ENCODE measurements at regions not wholly inside any gene's neighbourhood (a gene's known extent, or its start where the extent isn't known, plus 50 kb on each side); places are given as distances from the start of the nearest gene placed in this dataset.
"Not testable (repeated sequence)": the region's sequence is repeated elsewhere in the genome, so short reads cannot be mapped to it uniquely, and the experiment has no call there.

GRCh38 chr16:22662958-22663357 lies 151.0 kb upstream of the HS3ST2 start:
- H3K27me3 ChIP-seq (ENCODE audit: control insufficient read depth in 1 of 2, insufficient read depth in 1 of 2, low read length in 2 of 2) = peaks cover 16 to 64% of the 10 kb centered on the region in 2 experiments
- H3K9ac ChIP-seq (ENCODE audit: low read length); H4K91ac ChIP-seq (ENCODE audit: low read length); H2BK12ac ChIP-seq (ENCODE audit: low read length in 2 of 2); H2BK15ac ChIP-seq (ENCODE audit: low read depth, poor library complexity, severe bottlenecking); H3K4me1 ChIP-seq (ENCODE audit: control insufficient read depth, insufficient read depth, low read depth, low read length); H3K4me2 ChIP-seq (ENCODE audit: low read length, poor library complexity, severe bottlenecking); H3K18ac ChIP-seq (ENCODE audit: low read depth in 1 of 2, low read length in 2 of 2); H2AK5ac ChIP-seq (ENCODE audit: low read length, severe bottlenecking); H3K27ac ChIP-seq (ENCODE audit: low read length, poor library complexity, severe bottlenecking); H2AFZ ChIP-seq (ENCODE audit: low read depth, low read length); H3K23ac ChIP-seq (ENCODE audit: low read length in 2 of 2); H3K4ac ChIP-seq (ENCODE audit: low read depth in 1 of 2, low read length in 2 of 2); H3K79me1 ChIP-seq (replicated peaks; ENCODE audit: low read length, poor library complexity, severe bottlenecking); H3K36me3 ChIP-seq (ENCODE audit: control insufficient read depth in 1 of 2, insufficient read depth in 2 of 2, low read depth in 1 of 2, low read length in 2 of 2); H2BK5ac ChIP-seq (ENCODE audit: low read depth, low read length, poor library complexity, severe bottlenecking); H3K4me3 ChIP-seq (ENCODE audit: insufficient read depth in 1 of 2, low read depth in 1 of 2, low read length in 2 of 2); H2BK120ac ChIP-seq (ENCODE audit: low read depth, low read length); H3K14ac ChIP-seq (ENCODE audit: low read length in 2 of 2); H4K8ac ChIP-seq (ENCODE audit: low read length); DNase-seq: not testable (repeated sequence)
- H3K9me3 ChIP-seq (ENCODE audit: control insufficient read depth, low read length) = peaks cover 10% of the 10 kb centered on the region
- 64% methylated on average over 1 of the region's 1 CpG for WGBS

- Histone ChIP-seq H2BK15ac (ENCODE audit: low read depth, poor library complexity, severe bottlenecking) (no peak overlapping the region), H4K91ac (ENCODE audit: low read length) (no peak overlapping the region), H3K9me3 (ENCODE audit: control insufficient read depth, low read length) (peaks cover 10% of the 10 kb centered on the region), H3K23ac (ENCODE audit: low read length in 2 of 2) (no peak overlapping the region), H3K9ac (ENCODE audit: low read length) (no peak overlapping the region), H2BK5ac (ENCODE audit: low read depth, low read length, poor library complexity, severe bottlenecking) (no peak overlapping the region), H3K4ac (ENCODE audit: low read depth in 1 of 2, low read length in 2 of 2) (no peak overlapping the region), H3K27ac (ENCODE audit: low read length, poor library complexity, severe bottlenecking) (no peak overlapping the region), H2BK12ac (ENCODE audit: low read length in 2 of 2) (no peak overlapping the region), H2BK120ac (ENCODE audit: low read depth, low read length) (no peak overlapping the region), H4K8ac (ENCODE audit: low read length) (no peak overlapping the region), H3K14ac (ENCODE audit: low read length in 2 of 2) (no peak overlapping the region), H3K79me1 (replicated peaks; ENCODE audit: low read length, poor library complexity, severe bottlenecking) (no peaks in the 10 kb centered on the region), H2AFZ (ENCODE audit: low read depth, low read length) (no peak overlapping the region), H3K36me3 (ENCODE audit: control insufficient read depth in 1 of 2, insufficient read depth in 2 of 2, low read depth in 1 of 2, low read length in 2 of 2) (no peaks in the 10 kb centered on the region), H3K4me1 (ENCODE audit: control insufficient read depth, insufficient read depth, low read depth, low read length) (no peaks in the 10 kb centered on the region), H3K4me3 (ENCODE audit: insufficient read depth in 1 of 2, low read depth in 1 of 2, low read length in 2 of 2) (no peak overlapping the region), H3K18ac (ENCODE audit: low read depth in 1 of 2, low read length in 2 of 2) (no peak overlapping the region), H3K27me3 (ENCODE audit: control insufficient read depth in 1 of 2, insufficient read depth in 1 of 2, low read length in 2 of 2) (peaks cover 16 to 64% of the 10 kb centered on the region in 2 experiments), H2AK5ac (ENCODE audit: low read length, severe bottlenecking) (no peak overlapping the region), H3K4me2 (ENCODE audit: low read length, poor library complexity, severe bottlenecking) (no peak overlapping the region)
- 78% methylated on average over 6 of the region's 6 CpGs for WGBS
- no peak for DNase-seq
Measured at GRCh38 chr16:22663389-22664064, 150.4 kb upstream of the HS3ST2 start.

- H3K4ac ChIP-seq (ENCODE audit: low read depth in 1 of 2, low read length in 2 of 2) = no peak overlapping the region
- H3K4me3 ChIP-seq (ENCODE audit: insufficient read depth in 1 of 2, low read depth in 1 of 2, low read length in 2 of 2) = no peak overlapping the region
- DNase-seq = no peak
- H2BK12ac ChIP-seq (ENCODE audit: low read length in 2 of 2) = no peak overlapping the region
- H3K9me3 ChIP-seq (ENCODE audit: control insufficient read depth, low read length) = peaks cover 10% of the 10 kb centered on the region
- no peak overlapping the region for H3K18ac ChIP-seq (ENCODE audit: low read depth in 1 of 2, low read length in 2 of 2)
- H2BK15ac ChIP-seq (ENCODE audit: low read depth, poor library complexity, severe bottlenecking) = no peak overlapping the region
- no peak overlapping the region for H2BK5ac ChIP-seq (ENCODE audit: low read depth, low read length, poor library complexity, severe bottlenecking)
- no peak overlapping the region for H4K8ac ChIP-seq (ENCODE audit: low read length)
- no peak overlapping the region for H3K27ac ChIP-seq (ENCODE audit: low read length, poor library complexity, severe bottlenecking)
- peaks cover 16 to 62% of the 10 kb centered on the region in 2 experiments for H3K27me3 ChIP-seq (ENCODE audit: control insufficient read depth in 1 of 2, insufficient read depth in 1 of 2, low read length in 2 of 2)
- no peak overlapping the region for H3K9ac ChIP-seq (ENCODE audit: low read length)
- no peak overlapping the region for H2AFZ ChIP-seq (ENCODE audit: low read depth, low read length)
- WGBS = 78% methylated on average over 4 of the region's 4 CpGs
- no peak overlapping the region for H3K14ac ChIP-seq (ENCODE audit: low read length in 2 of 2)
- H3K79me1 ChIP-seq (replicated peaks; ENCODE audit: low read length, poor library complexity, severe bottlenecking) = no peaks in the 10 kb centered on the region
- H3K4me1 ChIP-seq (ENCODE audit: control insufficient read depth, insufficient read depth, low read depth, low read length) = no peaks in the 10 kb centered on the region
- no peaks in the 10 kb centered on the region for H3K36me3 ChIP-seq (ENCODE audit: control insufficient read depth in 1 of 2, insufficient read depth in 2 of 2, low read depth in 1 of 2, low read length in 2 of 2)
- H2BK120ac ChIP-seq (ENCODE audit: low read depth, low read length) = no peak overlapping the region
- no peak overlapping the region for H4K91ac ChIP-seq (ENCODE audit: low read length)
- no peak overlapping the region for H2AK5ac ChIP-seq (ENCODE audit: low read length, severe bottlenecking)
- no peak overlapping the region for H3K23ac ChIP-seq (ENCODE audit: low read length in 2 of 2)
- no peak overlapping the region for H3K4me2 ChIP-seq (ENCODE audit: low read length, poor library complexity, severe bottlenecking)
Measured at GRCh38 chr16:22664132-22664531, 149.8 kb upstream of the HS3ST2 start.

GRCh38 chr16:22664561-22664997 lies 149.4 kb upstream of the HS3ST2 start:
- Histone ChIP-seq H3K4ac (ENCODE audit: low read depth in 1 of 2, low read length in 2 of 2) (no peak overlapping the region), H3K27ac (ENCODE audit: low read length, poor library complexity, severe bottlenecking) (no peak overlapping the region), H2BK15ac (ENCODE audit: low read depth, poor library complexity, severe bottlenecking) (no peak overlapping the region), H3K4me3 (ENCODE audit: insufficient read depth in 1 of 2, low read depth in 1 of 2, low read length in 2 of 2) (no peak overlapping the region), H2AFZ (ENCODE audit: low read depth, low read length) (no peak overlapping the region), H4K91ac (ENCODE audit: low read length) (no peak overlapping the region), H3K18ac (ENCODE audit: low read depth in 1 of 2, low read length in 2 of 2) (no peak overlapping the region), H3K79me1 (replicated peaks; ENCODE audit: low read length, poor library complexity, severe bottlenecking) (no peaks in the 10 kb centered on the region), H3K9me3 (ENCODE audit: control insufficient read depth, low read length) (peaks cover 10% of the 10 kb centered on the region), H3K14ac (ENCODE audit: low read length in 2 of 2) (no peak overlapping the region), H3K4me2 (ENCODE audit: low read length, poor library complexity, severe bottlenecking) (no peak overlapping the region), H3K4me1 (ENCODE audit: control insufficient read depth, insufficient read depth, low read depth, low read length) (no peaks in the 10 kb centered on the region), H3K23ac (ENCODE audit: low read length in 2 of 2) (no peak overlapping the region), H2BK5ac (ENCODE audit: low read depth, low read length, poor library complexity, severe bottlenecking) (no peak overlapping the region), H3K36me3 (ENCODE audit: control insufficient read depth in 1 of 2, insufficient read depth in 2 of 2, low read depth in 1 of 2, low read length in 2 of 2) (no peaks in the 10 kb centered on the region), H4K8ac (ENCODE audit: low read length) (no peak overlapping the region), H2BK12ac (ENCODE audit: low read length in 2 of 2) (no peak overlapping the region), H3K27me3 (ENCODE audit: control insufficient read depth in 1 of 2, insufficient read depth in 1 of 2, low read length in 2 of 2) (peaks cover 16 to 60% of the 10 kb centered on the region in 2 experiments), H2BK120ac (ENCODE audit: low read depth, low read length) (no peak overlapping the region), H2AK5ac (ENCODE audit: low read length, severe bottlenecking) (no peak overlapping the region), H3K9ac (ENCODE audit: low read length) (no peak overlapping the region)
- WGBS = 89% methylated on average over 7 of the region's 7 CpGs
- no peak for DNase-seq

Measured in mesenchymal stem cell (in vitro differentiated cells and primary cell).